IMR-90 (cell line): ENCODE measurements at regions not wholly inside any gene's neighbourhood (a gene's known extent, or its start where the extent isn't known, plus 50 kb on each side); places are given as distances from the start of the nearest gene placed in this dataset.

Experiments
- BHLHE40 ChIP-seq: fragments of 150-350 bp; IDR thresholded peaks from 2 replicates; pipeline ENCODE4 v1.6.1; 2016; ENCODE audit warnings: mild to moderate bottlenecking, low read depth, low read length
- CEBPB ChIP-seq: IDR thresholded peaks from 2 replicates; pipeline ENCODE4 v1.6.1; 2012; ENCODE audit warnings: low read depth, low read length, improper control_type of control experiment
- CHD1 ChIP-seq: IDR thresholded peaks from 2 replicates; pipeline ENCODE4 v1.6.1; 2012; ENCODE audit warnings: low read depth, low read length, improper control_type of control experiment
- CTCF ChIP-seq: conservative IDR thresholded peaks from 2 replicates; pipeline ENCODE4 v1.5.1; 2012; ENCODE audit warnings: mild to moderate bottlenecking, low read depth, low read length, improper control_type of control experiment
- FOS ChIP-seq: fragments of 150-350 bp; IDR thresholded peaks from 2 replicates; pipeline ENCODE4 v1.6.1; 2016; ENCODE audit warnings: low read depth, low read length
- MXI1 ChIP-seq: IDR thresholded peaks from 2 replicates; pipeline ENCODE4 v1.6.1; 2012; ENCODE audit warnings: low read depth, mild to moderate bottlenecking, low read length, moderate library complexity, borderline replicate concordance
- NFE2L2 ChIP-seq: fragments of 150-350 bp; IDR thresholded peaks from 2 replicates; pipeline ENCODE4 v1.6.1; 2016; ENCODE audit warnings: low read depth, mild to moderate bottlenecking, low read length
- POLR2A ChIP-seq: IDR thresholded peaks from 2 replicates; pipeline ENCODE4 v1.6.1; 2012; ENCODE audit warnings: mild to moderate bottlenecking, low read depth, low read length
- RAD21 ChIP-seq: IDR thresholded peaks from 2 replicates; pipeline ENCODE4 v1.6.1; 2012; ENCODE audit warnings: low read length, improper control_type of control experiment
- RCOR1 ChIP-seq: IDR thresholded peaks from 2 replicates; pipeline ENCODE4 v1.6.1; 2012; ENCODE audit warnings: mild to moderate bottlenecking, low read length, improper control_type of control experiment; ENCODE audit not compliant: insufficient replicate concordance
- RFX5 ChIP-seq: IDR thresholded peaks from 2 replicates; pipeline ENCODE4 v1.8.0; 2012; ENCODE audit warnings: low read depth, mild to moderate bottlenecking, low read length, moderate library complexity
- SMC3 ChIP-seq: fragments of 150-350 bp; IDR thresholded peaks from 2 replicates; pipeline ENCODE4 v1.6.1; 2016; ENCODE audit warnings: low read depth, mild to moderate bottlenecking, antibody characterized with exemption, low read length, moderate library complexity
- USF2 ChIP-seq: fragments of 150-350 bp; IDR thresholded peaks from 2 replicates; pipeline ENCODE4 v1.6.1; 2017; ENCODE audit warnings: mild to moderate bottlenecking, antibody characterized with exemption, low read length, low read depth

GRCh38 chrX:3541336-3541735 is 172.1 kb downstream of the PRKX start:
- TF ChIP-seq USF2: no peak
- TF ChIP-seq CTCF: no peak
- TF ChIP-seq FOS: no peak
- no peak for TF ChIP-seq RAD21
- no peak for TF ChIP-seq RCOR1
- TF ChIP-seq POLR2A: no peak
- no peak for TF ChIP-seq MXI1
- no peak for TF ChIP-seq SMC3
- TF ChIP-seq RFX5: no peak
- TF ChIP-seq CEBPB: no peak
- TF ChIP-seq NFE2L2: no peak
- TF ChIP-seq CHD1: no peak
- no peak for TF ChIP-seq BHLHE40
